SU-DHL-6 (cell line): ENCODE measurements at regions not wholly inside any gene's neighbourhood (a gene's known extent, or its start where the extent isn't known, plus 50 kb on each side); places are given as distances from the start of the nearest gene placed in this dataset.

Source experiments
- H2AFZ ChIP-seq: fragments of 200-600 bp; sonication (generic); 2 replicates; pipeline ENCODE4 v1.6.1; 2014; ENCODE audit warnings: low read depth, mild to moderate bottlenecking, moderate library complexity, mixed read lengths, antibody characterized with exemption, low read length; ENCODE audit not compliant: severe bottlenecking
- H3F3A ChIP-seq: fragments of 200-600 bp; shearing (Covaris generic); 2 replicates; pipeline ENCODE4 v1.6.0; 2016; ENCODE audit warnings: antibody characterized with exemption, mild to moderate bottlenecking; ENCODE audit not compliant: insufficient read depth
- H3K27ac ChIP-seq: fragments of 200-600 bp; sonication (generic); 2 replicates; pipeline ENCODE4 v1.5.1; 2016; ENCODE audit warnings: low read depth, mild to moderate bottlenecking, low read length, moderate library complexity, mixed read lengths
- H3K27me3 ChIP-seq: fragments of 200-600 bp; sonication (generic), shearing (Covaris generic); 2 replicates; pipeline ENCODE4 v1.6.0; 2014; ENCODE audit warnings: mild to moderate bottlenecking, low read length
- H3K36me3 ChIP-seq: fragments of 200-600 bp; sonication (generic); 2 replicates; pipeline ENCODE4 v1.6.1; 2014; ENCODE audit warnings: mild to moderate bottlenecking, low read length, mixed read lengths
- H3K4me2 ChIP-seq: fragments of 300-600, 200-600 bp; shearing (Covaris generic), sonication (generic); 2 replicates; pipeline ENCODE4 v1.6.0; 2014; ENCODE audit warnings: low read length, low read depth, mild to moderate bottlenecking; ENCODE audit not compliant: poor library complexity, severe bottlenecking
- H3K4me3 ChIP-seq: fragments of 200-600 bp; sonication (generic); 2 replicates; pipeline ENCODE4 v1.5.1; 2014; ENCODE audit warnings: antibody characterized with exemption, low read length, mild to moderate bottlenecking, mixed read lengths; ENCODE audit not compliant: insufficient read depth, poor library complexity, severe bottlenecking
- H3K79me2 ChIP-seq: fragments of 200-600 bp; sonication (generic); 2 replicates; pipeline ENCODE4 v1.6.1; 2014; ENCODE audit warnings: mild to moderate bottlenecking, low read length, moderate library complexity; ENCODE audit not compliant: insufficient read depth
- H3K9ac ChIP-seq: fragments of 200-600 bp; sonication (generic); 2 replicates; pipeline ENCODE4 v1.7.0; 2014; ENCODE audit warnings: mild to moderate bottlenecking, low read length
- H3K9me2 ChIP-seq: fragments of 200-600 bp; sonication (generic); replicated peaks from 2 replicates; pipeline ENCODE4 v1.6.1; 2014; ENCODE audit warnings: low read length; ENCODE audit not compliant: insufficient read depth
- H3K9me3 ChIP-seq: fragments of 200-600 bp; sonication (generic); 2 replicates; pipeline ENCODE4 v1.6.1; 2014; ENCODE audit warnings: low read length, mixed read lengths; ENCODE audit not compliant: insufficient read depth
- H4K20me1 ChIP-seq: fragments of 200-600 bp; sonication (generic); 2 replicates; pipeline ENCODE4 v1.6.1; 2014; ENCODE audit warnings: low read depth, mild to moderate bottlenecking, antibody characterized with exemption, low read length, moderate library complexity, mixed read lengths
- EZH2phosphoT487 ChIP-seq: fragments of 200-600 bp; sonication (generic), shearing (Covaris generic); conservative IDR thresholded peaks from 2 replicates; pipeline ENCODE4 v1.6.1; 2018; ENCODE audit warnings: mild to moderate bottlenecking, antibody characterized with exemption, low read length, moderate library complexity, mixed read lengths
- TF ChIP-seq, protein P1 (sequence below): fragments of 200-600 bp; sonication (generic); IDR thresholded peaks from one replicate; pipeline ENCODE4 v1.5.1; 2017; ENCODE audit warnings: antibody characterized with exemption, mild to moderate bottlenecking, low read length, moderate library complexity; ENCODE audit not compliant: insufficient read depth, poor library complexity, severe bottlenecking

DNA sequence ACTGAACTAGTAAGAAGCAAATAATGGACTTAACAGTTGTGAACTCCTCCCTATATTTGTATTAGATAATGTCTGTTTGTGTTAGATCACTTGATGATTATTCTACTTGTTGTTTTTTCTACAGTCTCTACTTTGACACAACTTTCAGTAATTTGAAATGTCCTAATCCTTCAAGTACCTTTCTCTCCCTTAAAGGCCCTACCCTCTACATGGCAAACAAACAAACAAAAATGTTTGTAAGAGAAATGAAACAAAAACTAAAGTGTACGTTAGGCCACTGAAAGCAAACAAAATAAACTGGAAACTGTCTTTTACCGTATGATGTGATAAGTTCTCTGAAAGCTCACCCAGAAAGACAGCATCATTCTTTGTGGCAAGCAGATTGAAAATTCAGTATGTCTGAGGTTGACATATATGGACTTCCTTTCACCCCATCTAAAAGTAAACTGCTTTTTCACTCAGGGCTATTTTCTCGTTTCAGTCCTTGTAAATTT is 255.9 kb upstream of the SNX7 start:
- Histone ChIP-seq H3K9me3 (no peaks in the 10 kb centered on the region), H3K4me2 (no peak overlapping the region), H3K27me3 (no peaks in the 10 kb centered on the region), H3K4me3 (no peak overlapping the region), H3K9me2 (no peaks in the 10 kb centered on the region), H3K36me3 (no peaks in the 10 kb centered on the region), H2AFZ (no peak overlapping the region), H4K20me1 (no peaks in the 10 kb centered on the region), H3K79me2 (no peaks in the 10 kb centered on the region), H3K27ac (no peak overlapping the region), H3K9ac (no peak overlapping the region), H3F3A (no peaks in the 10 kb centered on the region)
- no peak for TF ChIP-seq EZH2phosphoT487
- TF ChIP-seq, protein P1, sequence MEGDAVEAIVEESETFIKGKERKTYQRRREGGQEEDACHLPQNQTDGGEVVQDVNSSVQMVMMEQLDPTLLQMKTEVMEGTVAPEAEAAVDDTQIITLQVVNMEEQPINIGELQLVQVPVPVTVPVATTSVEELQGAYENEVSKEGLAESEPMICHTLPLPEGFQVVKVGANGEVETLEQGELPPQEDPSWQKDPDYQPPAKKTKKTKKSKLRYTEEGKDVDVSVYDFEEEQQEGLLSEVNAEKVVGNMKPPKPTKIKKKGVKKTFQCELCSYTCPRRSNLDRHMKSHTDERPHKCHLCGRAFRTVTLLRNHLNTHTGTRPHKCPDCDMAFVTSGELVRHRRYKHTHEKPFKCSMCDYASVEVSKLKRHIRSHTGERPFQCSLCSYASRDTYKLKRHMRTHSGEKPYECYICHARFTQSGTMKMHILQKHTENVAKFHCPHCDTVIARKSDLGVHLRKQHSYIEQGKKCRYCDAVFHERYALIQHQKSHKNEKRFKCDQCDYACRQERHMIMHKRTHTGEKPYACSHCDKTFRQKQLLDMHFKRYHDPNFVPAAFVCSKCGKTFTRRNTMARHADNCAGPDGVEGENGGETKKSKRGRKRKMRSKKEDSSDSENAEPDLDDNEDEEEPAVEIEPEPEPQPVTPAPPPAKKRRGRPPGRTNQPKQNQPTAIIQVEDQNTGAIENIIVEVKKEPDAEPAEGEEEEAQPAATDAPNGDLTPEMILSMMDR: no peak

DNA sequence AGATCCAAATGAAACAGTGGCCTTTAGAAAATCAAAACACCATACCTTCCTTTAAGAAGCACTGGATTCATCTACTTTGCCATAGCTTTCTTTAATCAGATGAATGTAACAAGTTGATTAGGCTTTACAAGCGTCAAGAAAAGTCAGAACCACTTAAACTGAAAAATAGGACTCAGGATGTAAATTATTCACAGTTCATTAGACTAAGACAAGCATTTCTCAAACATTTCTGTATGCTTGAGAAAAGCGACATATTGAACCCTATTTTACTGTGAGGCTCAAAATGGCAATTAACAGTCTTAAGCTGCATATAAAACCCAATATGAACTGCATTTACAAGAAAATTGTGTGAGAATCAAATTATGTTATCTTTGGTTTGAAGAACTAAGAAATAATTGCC is 256.7 kb upstream of the SNX7 start:
- Histone ChIP-seq H4K20me1 (no peaks in the 10 kb centered on the region), H3K4me2 (no peak overlapping the region), H3K79me2 (no peaks in the 10 kb centered on the region), H3K9ac (no peak overlapping the region), H3K36me3 (no peaks in the 10 kb centered on the region), H3K27me3 (no peaks in the 10 kb centered on the region), H3K27ac (no peak overlapping the region), H3K9me2 (no peaks in the 10 kb centered on the region), H3K9me3 (no peaks in the 10 kb centered on the region), H3K4me3 (no peak overlapping the region), H2AFZ (no peak overlapping the region), H3F3A (no peaks in the 10 kb centered on the region)
- TF ChIP-seq, protein P1: no peak
- TF ChIP-seq EZH2phosphoT487: no peak

DNA sequence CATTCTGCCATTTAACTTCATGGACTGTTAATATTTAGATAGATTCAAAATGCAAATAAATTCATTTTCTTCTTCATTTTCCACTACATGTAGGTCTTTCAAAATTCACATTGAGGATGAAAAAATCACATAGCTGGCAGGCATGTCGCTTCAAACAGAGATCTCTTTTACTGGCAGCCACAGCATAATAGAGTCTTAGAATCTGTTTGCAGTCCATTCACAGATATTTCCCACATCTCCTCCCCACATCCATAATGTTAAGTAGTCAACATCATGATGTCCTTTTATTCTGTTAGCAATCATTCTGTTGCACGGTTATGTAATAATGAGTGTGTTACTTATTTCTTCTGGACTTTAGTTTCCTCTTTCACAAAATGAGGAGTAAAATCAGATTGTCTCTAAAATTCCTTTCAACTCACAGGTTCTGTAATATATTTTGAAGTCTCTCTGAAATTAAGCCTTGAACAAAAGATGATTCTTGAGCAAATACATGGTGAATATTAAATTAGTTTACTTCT is 257.5 kb upstream of the SNX7 start:
- H3K27ac ChIP-seq: no peak overlapping the region
- H3K36me3 ChIP-seq: no peaks in the 10 kb centered on the region
- H3K9me2 ChIP-seq: no peaks in the 10 kb centered on the region
- no peaks in the 10 kb centered on the region for H4K20me1 ChIP-seq
- no peak for TF ChIP-seq EZH2phosphoT487
- TF ChIP-seq, protein P1: no peak
- no peak overlapping the region for H3K4me2 ChIP-seq
- H3K9ac ChIP-seq: no peak overlapping the region
- H3K27me3 ChIP-seq: no peaks in the 10 kb centered on the region
- no peaks in the 10 kb centered on the region for H3K9me3 ChIP-seq
- H3F3A ChIP-seq: no peaks in the 10 kb centered on the region
- H2AFZ ChIP-seq: no peak overlapping the region
- no peaks in the 10 kb centered on the region for H3K79me2 ChIP-seq
- no peak overlapping the region for H3K4me3 ChIP-seq
